Stimulated activated CD4-positive, alpha-beta T cell treated with anti-CD3 and anti-CD28 coated beads, TNF-alpha, amount 100 ng/mL, for 1 hour (primary cell): ENCODE measurements at regions not wholly inside any gene's neighbourhood (a gene's known extent, or its start where the extent isn't known, plus 50 kb on each side); places are given as distances from the start of the nearest gene placed in this dataset.

Experiments used
- DNase-seq, 3 donors: peaks; one replicate each; pipeline ENCODE4 v3.0.0-alpha.2; 2020; ENCODE audit warnings: low read depth in 3 of 3, low spot score in 1 of 3

GRCh38 chr3:102178817-102179216 is 256.0 kb upstream of the ZPLD1 start:
- no peak for DNase-seq

- no peak for DNase-seq
Measured at GRCh38 chr3:102179326-102180177, 255.3 kb upstream of the ZPLD1 start.

GRCh38 chr3:102180280-102180931 is 254.4 kb upstream of the ZPLD1 start:
- no peak for DNase-seq

GRCh38 chr3:102181175-102181920 is 253.5 kb upstream of the ZPLD1 start:
- no peak for DNase-seq

- no peak for DNase-seq
Measured at GRCh38 chr3:102182162-102182561, 252.7 kb upstream of the ZPLD1 start.

GRCh38 chr3:102183186-102183585 is 251.6 kb upstream of the ZPLD1 start:
- no peak for DNase-seq

GRCh38 chr3:102183623-102184022 is 251.2 kb upstream of the ZPLD1 start:
- no peak for DNase-seq

GRCh38 chr3:102189541-102189940 is 245.3 kb upstream of the ZPLD1 start:
- no peak for DNase-seq

GRCh38 chr3:102189956-102190723 is 244.7 kb upstream of the ZPLD1 start:
- no peak for DNase-seq

GRCh38 chr3:102192575-102192974 is 242.2 kb upstream of the ZPLD1 start:
- no peak for DNase-seq

- DNase-seq, result no peak
Measured at GRCh38 chr3:102193255-102193654, 241.6 kb upstream of the ZPLD1 start.

GRCh38 chr3:102194001-102194400 is 240.8 kb upstream of the ZPLD1 start:
- no peak for DNase-seq

- no peak for DNase-seq
Measured at GRCh38 chr3:102194760-102195159, 240.1 kb upstream of the ZPLD1 start.

GRCh38 chr3:102195198-102195948 is 239.4 kb upstream of the ZPLD1 start:
- DNase-seq, result no peak

GRCh38 chr3:102200126-102200525 is 234.7 kb upstream of the ZPLD1 start:
- DNase-seq, result no peak

GRCh38 chr3:102200560-102200959 is 234.3 kb upstream of the ZPLD1 start:
- no peak for DNase-seq

- no peak for DNase-seq
Measured at GRCh38 chr3:102205647-102206046, 229.2 kb upstream of the ZPLD1 start.

- DNase-seq, result no peak
Measured at GRCh38 chr3:102206511-102207031, 228.2 kb upstream of the ZPLD1 start.

GRCh38 chr3:102207151-102207571 is 227.7 kb upstream of the ZPLD1 start:
- no peak for DNase-seq

- DNase-seq, result no peak
Measured at GRCh38 chr3:102215166-102215565, 219.6 kb upstream of the ZPLD1 start.
